Bronchial epithelial cell (primary cell): ENCODE measurements at regions not wholly inside any gene's neighbourhood (a gene's known extent, or its start where the extent isn't known, plus 50 kb on each side); places are given as distances from the start of the nearest gene placed in this dataset.
"Not testable (repeated sequence)": the region's sequence is repeated elsewhere in the genome, so short reads cannot be mapped to it uniquely, and the experiment has no call there.

Experiments
- DNase-seq: peaks from one replicate; pipeline ENCODE4 v3.0.0-alpha.2; 2010; ENCODE audit warnings: low read depth
- FAIRE-seq: peaks from 2 replicates; lab custom pipeline; 2011; peaks lifted over from hg19 to GRCh38; lab: Jason Lieb, UNC
- H3K27me3 ChIP-seq: 2 replicates; pipeline ENCODE4 v1.5.1; 2011; ENCODE audit warnings: low read length; ENCODE audit not compliant: control insufficient read depth, insufficient read depth
- H3K36me3 ChIP-seq: 2 replicates; pipeline ENCODE4 v1.5.1; 2011; ENCODE audit warnings: low read length; ENCODE audit not compliant: control insufficient read depth, insufficient read depth
- H3K4me3 ChIP-seq: 2 replicates; pipeline ENCODE4 v1.5.1; 2011; ENCODE audit warnings: mild to moderate bottlenecking, low read depth, low read length, control low read depth
- TF ChIP-seq, protein P1 (sequence below): IDR thresholded peaks from 2 replicates; pipeline ENCODE4 v1.5.1; 2011; ENCODE audit warnings: mild to moderate bottlenecking, moderate library complexity, low read length, control low read depth, inconsistent platforms; ENCODE audit not compliant: insufficient read depth, severe bottlenecking

DNA sequence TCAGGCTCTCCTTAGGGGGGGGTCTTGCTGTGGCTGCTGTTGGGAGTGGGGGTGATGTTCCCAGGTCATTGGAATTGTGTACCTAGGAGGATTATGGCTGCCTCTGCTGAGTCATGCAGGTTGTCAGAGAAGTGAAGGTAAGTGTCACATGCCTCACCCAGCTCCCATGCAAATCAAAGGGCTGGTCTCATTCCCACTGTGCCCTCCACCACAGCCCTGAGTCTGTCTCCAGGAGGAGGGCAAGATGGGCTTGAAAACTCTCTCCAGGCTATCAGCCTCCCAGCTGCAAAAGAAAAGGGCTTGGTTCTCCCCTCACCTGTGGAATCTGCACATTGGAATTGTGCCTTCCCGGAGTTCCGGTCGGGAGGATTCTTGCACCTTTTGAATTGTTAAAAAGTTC is 580.5 kb downstream of the NSUN3 start:
- TF ChIP-seq, protein P1, sequence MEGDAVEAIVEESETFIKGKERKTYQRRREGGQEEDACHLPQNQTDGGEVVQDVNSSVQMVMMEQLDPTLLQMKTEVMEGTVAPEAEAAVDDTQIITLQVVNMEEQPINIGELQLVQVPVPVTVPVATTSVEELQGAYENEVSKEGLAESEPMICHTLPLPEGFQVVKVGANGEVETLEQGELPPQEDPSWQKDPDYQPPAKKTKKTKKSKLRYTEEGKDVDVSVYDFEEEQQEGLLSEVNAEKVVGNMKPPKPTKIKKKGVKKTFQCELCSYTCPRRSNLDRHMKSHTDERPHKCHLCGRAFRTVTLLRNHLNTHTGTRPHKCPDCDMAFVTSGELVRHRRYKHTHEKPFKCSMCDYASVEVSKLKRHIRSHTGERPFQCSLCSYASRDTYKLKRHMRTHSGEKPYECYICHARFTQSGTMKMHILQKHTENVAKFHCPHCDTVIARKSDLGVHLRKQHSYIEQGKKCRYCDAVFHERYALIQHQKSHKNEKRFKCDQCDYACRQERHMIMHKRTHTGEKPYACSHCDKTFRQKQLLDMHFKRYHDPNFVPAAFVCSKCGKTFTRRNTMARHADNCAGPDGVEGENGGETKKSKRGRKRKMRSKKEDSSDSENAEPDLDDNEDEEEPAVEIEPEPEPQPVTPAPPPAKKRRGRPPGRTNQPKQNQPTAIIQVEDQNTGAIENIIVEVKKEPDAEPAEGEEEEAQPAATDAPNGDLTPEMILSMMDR: no peak
- H3K36me3 ChIP-seq: no peaks in the 10 kb centered on the region
- H3K27me3 ChIP-seq: no peaks in the 10 kb centered on the region
- H3K4me3 ChIP-seq: no peak overlapping the region
- FAIRE-seq: no peak
- DNase-seq: no peak

- TF ChIP-seq, protein P1: no peak
- FAIRE-seq (no peak), DNase-seq (no peak)
- Histone ChIP-seq H3K27me3 (no peaks in the 10 kb centered on the region), H3K36me3 (no peaks in the 10 kb centered on the region), H3K4me3 (no peak overlapping the region)
Measured at GRCh38 chr3:94645790-94646189, 582.9 kb downstream of the NSUN3 start.

DNA sequence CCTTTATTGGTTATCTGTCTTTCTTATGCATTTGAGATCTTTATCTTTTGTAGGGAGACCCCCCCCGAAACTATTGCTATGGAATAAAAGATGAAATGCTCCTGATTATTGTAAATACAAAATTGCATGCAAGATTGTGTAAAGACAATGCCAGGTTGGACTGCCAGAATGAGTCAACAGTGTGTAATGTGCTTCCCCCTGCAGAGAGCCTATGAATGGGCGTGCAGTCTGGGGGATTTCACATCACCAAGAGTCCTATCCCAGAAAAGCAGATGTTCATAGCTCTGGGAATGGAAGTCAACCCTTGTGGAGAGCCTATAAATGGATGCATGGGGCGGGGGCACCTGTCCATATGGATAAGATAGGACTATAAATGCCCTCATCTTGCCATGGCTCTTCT is 584.3 kb downstream of the NSUN3 start:
- FAIRE-seq: no peak
- no peaks in the 10 kb centered on the region for H3K36me3 ChIP-seq
- TF ChIP-seq, protein P1: no peak
- H3K4me3 ChIP-seq: no peak overlapping the region
- no peaks in the 10 kb centered on the region for H3K27me3 ChIP-seq
- peak; percentile 75 for DNase-seq

DNA sequence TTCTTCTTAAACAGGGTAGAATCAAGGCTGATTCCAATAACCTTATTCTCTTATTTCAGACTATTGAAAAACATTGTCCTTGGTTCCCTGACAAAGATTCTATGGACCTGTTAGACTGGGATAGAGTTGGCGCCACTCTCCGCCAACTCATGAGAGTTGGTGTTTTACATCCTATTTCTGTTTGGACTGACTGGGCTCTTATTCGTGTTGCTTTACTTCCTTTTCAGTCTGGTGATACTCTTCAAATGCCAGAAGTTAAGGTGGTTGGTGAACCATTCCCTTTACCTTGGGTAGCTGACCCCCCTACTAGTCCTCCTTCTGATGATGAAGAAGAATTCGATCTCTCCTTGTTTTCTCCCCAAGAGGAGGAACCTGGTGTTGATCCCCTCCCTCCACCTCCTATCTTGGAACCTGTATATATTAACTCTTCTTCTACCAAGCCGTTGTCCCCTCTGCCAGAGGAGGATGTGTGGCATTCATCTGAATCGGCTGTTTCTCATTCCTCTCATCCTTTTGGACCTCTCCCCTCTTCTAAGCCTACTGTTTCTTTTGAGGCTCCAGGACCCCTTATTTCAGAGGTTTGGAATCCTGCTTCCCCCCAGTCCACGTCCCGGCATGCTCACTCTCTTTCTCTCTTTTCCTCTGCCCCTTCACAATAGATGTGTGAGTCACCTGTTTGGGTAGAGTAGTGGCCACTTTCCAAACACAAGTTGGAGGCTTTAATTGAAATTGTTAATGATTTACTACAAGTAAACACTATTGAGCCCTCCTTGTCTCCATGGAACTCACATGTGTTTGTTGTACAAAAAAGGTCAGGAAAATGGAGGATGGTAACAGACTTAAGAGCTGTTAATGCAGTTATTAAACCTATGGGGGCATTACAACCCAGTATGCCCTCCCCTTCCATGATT is 585.7 kb downstream of the NSUN3 start:
- not testable (repeated sequence) for H3K4me3 ChIP-seq, H3K36me3 ChIP-seq, H3K27me3 ChIP-seq
- DNase-seq (peak; percentile 56), FAIRE-seq (peak; percentile 55)

GRCh38 chr3:94654096-94654495 is 591.2 kb downstream of the NSUN3 start:
- FAIRE-seq (no peak), DNase-seq (no peak)
- Histone ChIP-seq H3K4me3 (no peak overlapping the region), H3K27me3 (no peaks in the 10 kb centered on the region), H3K36me3 (no peaks in the 10 kb centered on the region)
- TF ChIP-seq, protein P1: no peak

DNA sequence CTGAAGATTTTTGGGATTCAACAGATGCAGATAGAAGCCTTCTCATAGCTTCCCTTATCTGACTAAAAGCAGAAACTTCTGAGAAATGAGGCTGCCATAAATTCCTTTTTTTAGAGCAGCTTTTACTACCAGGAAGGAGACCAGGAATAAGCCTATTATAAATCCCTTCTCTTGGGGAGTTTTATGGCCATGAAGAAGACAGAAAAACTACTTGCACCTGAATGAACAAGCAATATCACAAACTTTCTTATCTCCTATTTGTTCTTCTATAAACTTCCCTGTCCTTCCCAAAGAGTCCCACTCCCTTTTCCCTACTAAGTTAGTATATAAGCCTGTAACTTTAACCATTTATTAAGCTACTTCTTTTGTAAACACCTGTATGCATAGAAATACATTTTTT is 603.1 kb downstream of the NSUN3 start:
- H3K36me3 ChIP-seq: no peaks in the 10 kb centered on the region
- H3K27me3 ChIP-seq: no peaks in the 10 kb centered on the region
- H3K4me3 ChIP-seq: no peak overlapping the region
- DNase-seq: no peak
- FAIRE-seq: no peak
- TF ChIP-seq, protein P1: no peak
